ENCODE measurements at regions not wholly inside any gene's neighbourhood (a gene's known extent, or its start where the extent isn't known, plus 50 kb on each side); places are given as distances from the start of the nearest gene placed in this dataset.

DNA sequence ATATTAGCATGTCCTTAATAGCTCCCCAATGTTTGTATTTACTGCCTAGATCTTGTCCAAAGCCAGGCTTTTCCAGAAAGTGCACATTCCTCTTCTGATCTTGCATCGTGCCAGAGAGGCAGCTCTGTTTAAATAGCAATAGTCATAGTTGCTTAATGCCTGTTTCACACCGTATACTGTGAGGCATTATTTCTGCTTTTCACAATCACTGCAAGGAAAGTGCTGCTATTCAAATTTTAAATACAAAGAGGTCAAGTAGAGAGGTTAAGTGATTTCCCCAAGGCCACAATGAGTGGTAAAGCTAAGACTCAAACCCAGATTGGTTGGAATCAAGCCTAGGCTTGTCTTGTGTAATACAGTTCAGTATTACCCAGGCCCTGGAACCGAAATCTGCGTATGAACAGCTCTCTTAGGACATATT, 153.6 kb downstream of the SNX18 start:
- Histone ChIP-seq H3K4me1 (peaks cover 0 to 3% (median 0%) of the 10 kb centered on the region in 3 donors), H3K9me3 (peaks cover 0 to 4% (median 0%) of the 10 kb centered on the region in 3 donors), H3K36me3 (no peaks in the 10 kb centered on the region), H3K27ac (peak overlapping the region in 2 of 4 donors; percentile 13 to 20), H3K4me3 (no peak overlapping the region), H3K27me3 (no peaks in the 10 kb centered on the region)
- peak; percentile 71 for ATAC-seq
- TF ChIP-seq POLR2AphosphoS5 (IDR thresholded peaks at IDR 0.05): peak; percentile 14
- TF ChIP-seq, protein P1, sequence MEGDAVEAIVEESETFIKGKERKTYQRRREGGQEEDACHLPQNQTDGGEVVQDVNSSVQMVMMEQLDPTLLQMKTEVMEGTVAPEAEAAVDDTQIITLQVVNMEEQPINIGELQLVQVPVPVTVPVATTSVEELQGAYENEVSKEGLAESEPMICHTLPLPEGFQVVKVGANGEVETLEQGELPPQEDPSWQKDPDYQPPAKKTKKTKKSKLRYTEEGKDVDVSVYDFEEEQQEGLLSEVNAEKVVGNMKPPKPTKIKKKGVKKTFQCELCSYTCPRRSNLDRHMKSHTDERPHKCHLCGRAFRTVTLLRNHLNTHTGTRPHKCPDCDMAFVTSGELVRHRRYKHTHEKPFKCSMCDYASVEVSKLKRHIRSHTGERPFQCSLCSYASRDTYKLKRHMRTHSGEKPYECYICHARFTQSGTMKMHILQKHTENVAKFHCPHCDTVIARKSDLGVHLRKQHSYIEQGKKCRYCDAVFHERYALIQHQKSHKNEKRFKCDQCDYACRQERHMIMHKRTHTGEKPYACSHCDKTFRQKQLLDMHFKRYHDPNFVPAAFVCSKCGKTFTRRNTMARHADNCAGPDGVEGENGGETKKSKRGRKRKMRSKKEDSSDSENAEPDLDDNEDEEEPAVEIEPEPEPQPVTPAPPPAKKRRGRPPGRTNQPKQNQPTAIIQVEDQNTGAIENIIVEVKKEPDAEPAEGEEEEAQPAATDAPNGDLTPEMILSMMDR (IDR thresholded peaks at IDR 0.05): no peak
- 73 to 78% methylated on average over 4 of the region's 4 CpGs for WGBS, 2 donors (ENCODE audit: low coverage in 1 of 2)

DNA sequence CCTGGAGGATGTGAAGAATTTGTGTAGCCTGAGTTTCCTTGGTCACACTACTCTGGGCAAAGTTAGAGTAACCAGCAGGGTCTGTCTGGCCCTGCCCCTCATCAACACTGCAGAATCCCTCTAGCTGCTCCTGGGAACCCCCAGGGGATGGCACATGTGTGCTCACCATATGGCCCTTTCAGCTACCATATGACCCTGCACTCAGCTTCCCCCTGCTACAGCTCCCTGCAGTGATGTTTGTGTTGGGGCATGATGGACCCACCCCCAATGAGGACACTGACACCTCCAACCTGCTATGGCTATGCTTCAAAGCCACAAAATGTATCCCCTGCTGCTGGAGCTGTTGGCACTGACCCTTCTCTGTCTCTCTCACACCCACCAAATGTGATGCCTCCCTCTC, 152.7 kb downstream of the SNX18 start:
- Histone ChIP-seq H3K9me3 (peaks cover 0 to 4% (median 0%) of the 10 kb centered on the region in 3 donors), H3K4me1 (peaks cover 0 to 3% (median 0%) of the 10 kb centered on the region in 3 donors), H3K4me3 (no peak overlapping the region), H3K27me3 (no peaks in the 10 kb centered on the region), H3K27ac (no peak overlapping the region), H3K36me3 (no peaks in the 10 kb centered on the region)
- no peak for TF ChIP-seq EP300 (IDR thresholded peaks at IDR 0.05)
- TF ChIP-seq POLR2AphosphoS5 (IDR thresholded peaks at IDR 0.05): no peak
- TF ChIP-seq, protein P1 (IDR thresholded peaks at IDR 0.05): no peak
- no peak for TF ChIP-seq POLR2A (IDR thresholded peaks at IDR 0.05)
- ATAC-seq: no peak

DNA sequence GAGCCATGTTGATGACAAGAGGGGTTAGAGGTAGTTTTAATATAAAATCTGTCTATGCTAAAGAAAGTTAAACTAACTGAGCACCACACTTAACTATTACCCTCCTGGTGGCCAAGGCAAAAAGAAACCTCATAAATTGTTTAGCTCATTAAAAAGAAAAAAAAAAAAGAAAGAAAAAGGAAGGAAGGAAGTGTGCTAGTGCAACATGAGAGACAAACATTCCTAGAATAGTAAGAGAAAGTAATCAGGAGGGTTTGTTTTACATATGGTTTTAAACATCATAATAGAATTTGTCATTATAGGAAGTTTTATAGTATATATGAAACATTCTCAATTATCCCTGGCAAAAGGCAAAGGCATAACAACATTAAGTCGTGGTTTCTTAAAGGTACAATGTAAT, 152.3 kb downstream of the SNX18 start:
- Histone ChIP-seq H3K27ac (no peak overlapping the region), H3K4me1 (peaks cover 0 to 3% (median 0%) of the 10 kb centered on the region in 3 donors), H3K4me3 (no peak overlapping the region), H3K36me3 (no peaks in the 10 kb centered on the region), H3K27me3 (no peaks in the 10 kb centered on the region), H3K9me3 (peaks cover 0 to 4% (median 0%) of the 10 kb centered on the region in 3 donors)
- no peak for ATAC-seq
- TF ChIP-seq POLR2AphosphoS5 (IDR thresholded peaks at IDR 0.05) (no peak), POLR2A (IDR thresholded peaks at IDR 0.05) (no peak), EP300 (IDR thresholded peaks at IDR 0.05) (no peak)
- TF ChIP-seq, protein P1 (IDR thresholded peaks at IDR 0.05): no peak
- 68 to 80% methylated on average over 1 of the region's 1 CpG for WGBS, 2 donors (ENCODE audit: low coverage in 1 of 2)

DNA sequence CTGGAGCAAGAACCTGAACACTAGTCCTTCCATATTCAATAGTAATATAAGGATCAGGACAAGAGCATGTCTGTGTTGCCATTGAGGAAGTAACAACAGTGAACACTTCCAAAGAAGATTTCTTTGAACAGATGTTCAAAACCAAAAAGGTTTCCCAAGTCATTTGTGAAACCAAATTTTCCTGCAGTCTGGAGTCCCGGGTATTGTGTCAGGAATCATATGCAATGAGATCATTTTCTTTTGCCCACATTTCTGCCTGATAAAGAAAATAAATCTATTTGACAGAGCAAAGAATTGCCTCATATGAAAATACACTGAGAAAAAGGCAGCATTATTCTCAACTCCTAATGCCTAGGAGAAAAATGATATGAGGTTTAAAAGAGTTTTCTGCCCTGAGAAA, 151.7 kb downstream of the SNX18 start:
- WGBS, 2 donors (ENCODE audit: low coverage in 1 of 2): 22 to 38% methylated on average over 1 of the region's 1 CpG
- H3K36me3 ChIP-seq: no peaks in the 10 kb centered on the region
- H3K9me3 ChIP-seq: peaks cover 0 to 4% (median 0%) of the 10 kb centered on the region in 3 donors
- H3K27ac ChIP-seq: no peak overlapping the region
- no peak overlapping the region for H3K4me3 ChIP-seq
- H3K27me3 ChIP-seq: no peaks in the 10 kb centered on the region
- TF ChIP-seq, protein P1 (IDR thresholded peaks at IDR 0.05): no peak
- no peak for TF ChIP-seq POLR2AphosphoS5 (IDR thresholded peaks at IDR 0.05)
- no peak for TF ChIP-seq POLR2A (IDR thresholded peaks at IDR 0.05)
- no peak for TF ChIP-seq EP300 (IDR thresholded peaks at IDR 0.05)
- peaks cover 0 to 3% (median 0%) of the 10 kb centered on the region in 3 donors for H3K4me1 ChIP-seq
- ATAC-seq: no peak

DNA sequence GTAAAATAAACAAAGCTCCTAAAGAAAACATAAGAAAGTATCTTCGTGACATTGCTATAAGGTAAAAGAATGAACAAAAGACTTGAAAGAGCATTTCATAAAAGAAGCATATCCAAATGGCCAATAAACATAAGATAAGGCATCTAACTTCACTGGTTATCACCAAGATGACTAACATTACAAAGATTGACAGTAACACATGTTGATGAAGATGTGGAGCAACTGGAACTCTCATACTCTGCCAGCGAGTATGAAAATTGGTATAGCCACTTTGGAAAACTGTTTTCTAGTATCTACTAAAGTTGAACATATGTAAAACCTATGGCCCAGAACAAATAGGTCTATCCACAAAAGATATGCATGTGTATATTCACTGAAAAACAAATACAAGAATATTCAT, 150.5 kb downstream of the SNX18 start:
- Histone ChIP-seq H3K27ac (no peak overlapping the region), H3K4me1 (peaks cover 0 to 3% (median 0%) of the 10 kb centered on the region in 3 donors)
- WGBS, 2 donors (ENCODE audit: low coverage in 1 of 2): 94 to 95% methylated on average over 2 of the region's 2 CpGs

More for the DNA sequence above, 150.5 kb downstream of the SNX18 start:
- ATAC-seq: no peak
- no peaks in the 10 kb centered on the region for H3K27me3 ChIP-seq
- H3K36me3 ChIP-seq: no peaks in the 10 kb centered on the region
- peaks cover 0 to 4% (median 0%) of the 10 kb centered on the region in 3 donors for H3K9me3 ChIP-seq
- TF ChIP-seq POLR2AphosphoS5 (IDR thresholded peaks at IDR 0.05) (no peak), POLR2A (IDR thresholded peaks at IDR 0.05) (no peak), EP300 (IDR thresholded peaks at IDR 0.05) (no peak)
- TF ChIP-seq, protein P1 (IDR thresholded peaks at IDR 0.05): no peak
- no peak overlapping the region for H3K4me3 ChIP-seq
